ENCODE measurements at regions not wholly inside any gene's neighbourhood (a gene's known extent, or its start where the extent isn't known, plus 50 kb on each side); places are given as distances from the start of the nearest gene placed in this dataset.

GRCh38 chr6:6414931-6415330, 94.5 kb upstream of the F13A1 start:
- TF ChIP-seq EP300 (IDR thresholded peaks at IDR 0.05; ENCODE audit: borderline replicate concordance), result no peak
- TF ChIP-seq, protein P1, sequence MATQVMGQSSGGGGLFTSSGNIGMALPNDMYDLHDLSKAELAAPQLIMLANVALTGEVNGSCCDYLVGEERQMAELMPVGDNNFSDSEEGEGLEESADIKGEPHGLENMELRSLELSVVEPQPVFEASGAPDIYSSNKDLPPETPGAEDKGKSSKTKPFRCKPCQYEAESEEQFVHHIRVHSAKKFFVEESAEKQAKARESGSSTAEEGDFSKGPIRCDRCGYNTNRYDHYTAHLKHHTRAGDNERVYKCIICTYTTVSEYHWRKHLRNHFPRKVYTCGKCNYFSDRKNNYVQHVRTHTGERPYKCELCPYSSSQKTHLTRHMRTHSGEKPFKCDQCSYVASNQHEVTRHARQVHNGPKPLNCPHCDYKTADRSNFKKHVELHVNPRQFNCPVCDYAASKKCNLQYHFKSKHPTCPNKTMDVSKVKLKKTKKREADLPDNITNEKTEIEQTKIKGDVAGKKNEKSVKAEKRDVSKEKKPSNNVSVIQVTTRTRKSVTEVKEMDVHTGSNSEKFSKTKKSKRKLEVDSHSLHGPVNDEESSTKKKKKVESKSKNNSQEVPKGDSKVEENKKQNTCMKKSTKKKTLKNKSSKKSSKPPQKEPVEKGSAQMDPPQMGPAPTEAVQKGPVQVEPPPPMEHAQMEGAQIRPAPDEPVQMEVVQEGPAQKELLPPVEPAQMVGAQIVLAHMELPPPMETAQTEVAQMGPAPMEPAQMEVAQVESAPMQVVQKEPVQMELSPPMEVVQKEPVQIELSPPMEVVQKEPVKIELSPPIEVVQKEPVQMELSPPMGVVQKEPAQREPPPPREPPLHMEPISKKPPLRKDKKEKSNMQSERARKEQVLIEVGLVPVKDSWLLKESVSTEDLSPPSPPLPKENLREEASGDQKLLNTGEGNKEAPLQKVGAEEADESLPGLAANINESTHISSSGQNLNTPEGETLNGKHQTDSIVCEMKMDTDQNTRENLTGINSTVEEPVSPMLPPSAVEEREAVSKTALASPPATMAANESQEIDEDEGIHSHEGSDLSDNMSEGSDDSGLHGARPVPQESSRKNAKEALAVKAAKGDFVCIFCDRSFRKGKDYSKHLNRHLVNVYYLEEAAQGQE (IDR thresholded peaks at IDR 0.05; ENCODE audit: low read depth), result no peak
- TF ChIP-seq, protein P2, sequence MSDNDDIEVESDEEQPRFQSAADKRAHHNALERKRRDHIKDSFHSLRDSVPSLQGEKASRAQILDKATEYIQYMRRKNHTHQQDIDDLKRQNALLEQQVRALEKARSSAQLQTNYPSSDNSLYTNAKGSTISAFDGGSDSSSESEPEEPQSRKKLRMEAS (IDR thresholded peaks at IDR 0.05), result no peak
- TF ChIP-seq CEBPB (IDR thresholded peaks at IDR 0.05), result no peak
- TF ChIP-seq RAD21 (IDR thresholded peaks at IDR 0.05; ENCODE audit: low read depth), result no peak
- TF ChIP-seq YY1 (IDR thresholded peaks at IDR 0.05; ENCODE audit: low read depth), result no peak
